HG03442 (cell line): ENCODE measurements at regions not wholly inside any gene's neighbourhood (a gene's known extent, or its start where the extent isn't known, plus 50 kb on each side); places are given as distances from the start of the nearest gene placed in this dataset.

Experiments used
- ATAC-seq: cut with Tn5 transposase; IDR thresholded peaks from one replicate; pipeline ENCODE4 v1.9.1; 2021; ENCODE audit warnings: mild to moderate bottlenecking, moderate library complexity; ENCODE audit not compliant: unreplicated experiment

- ATAC-seq = no peak
These were observed 52.2 kb downstream of the ADRA2C start for GRCh38 chr4:3818371-3818770.

GRCh38 chr4:3819210-3819919 is 53.2 kb downstream of the ADRA2C start:
- ATAC-seq = no peak

GRCh38 chr4:3820016-3820805 is 54.0 kb downstream of the ADRA2C start:
- ATAC-seq = no peak

GRCh38 chr4:3820806-3821579 is 54.8 kb downstream of the ADRA2C start:
- no peak for ATAC-seq

GRCh38 chr4:3821580-3822229 is 55.5 kb downstream of the ADRA2C start:
- ATAC-seq = no peak

GRCh38 chr4:3822230-3822947 is 56.2 kb downstream of the ADRA2C start:
- no peak for ATAC-seq

GRCh38 chr4:3823496-3824341 is 57.5 kb downstream of the ADRA2C start:
- ATAC-seq = no peak

GRCh38 chr4:3824521-3825270 is 58.5 kb downstream of the ADRA2C start:
- ATAC-seq = no peak

- ATAC-seq = no peak
These were observed 59.3 kb downstream of the ADRA2C start for GRCh38 chr4:3825530-3825929.

GRCh38 chr4:3826247-3827172 is 60.3 kb downstream of the ADRA2C start:
- no peak for ATAC-seq

- ATAC-seq = no peak
These were observed 61.7 kb downstream of the ADRA2C start for GRCh38 chr4:3827616-3828492.

- ATAC-seq = no peak
These were observed 62.4 kb downstream of the ADRA2C start for GRCh38 chr4:3828546-3828945.

- ATAC-seq = no peak
These were observed 63.2 kb downstream of the ADRA2C start for GRCh38 chr4:3829211-3829955.

- ATAC-seq = no peak
These were observed 64.0 kb downstream of the ADRA2C start for GRCh38 chr4:3829956-3830773.
